SW 1271 (cell line): ENCODE measurements at regions not wholly inside any gene's neighbourhood (a gene's known extent, or its start where the extent isn't known, plus 50 kb on each side); places are given as distances from the start of the nearest gene placed in this dataset.

Source experiments
- DNase-seq, 2 experiments: peaks; one replicate each; lab custom pipeline; 2025; lab: John Stamatoyannopoulos, UW

DNA sequence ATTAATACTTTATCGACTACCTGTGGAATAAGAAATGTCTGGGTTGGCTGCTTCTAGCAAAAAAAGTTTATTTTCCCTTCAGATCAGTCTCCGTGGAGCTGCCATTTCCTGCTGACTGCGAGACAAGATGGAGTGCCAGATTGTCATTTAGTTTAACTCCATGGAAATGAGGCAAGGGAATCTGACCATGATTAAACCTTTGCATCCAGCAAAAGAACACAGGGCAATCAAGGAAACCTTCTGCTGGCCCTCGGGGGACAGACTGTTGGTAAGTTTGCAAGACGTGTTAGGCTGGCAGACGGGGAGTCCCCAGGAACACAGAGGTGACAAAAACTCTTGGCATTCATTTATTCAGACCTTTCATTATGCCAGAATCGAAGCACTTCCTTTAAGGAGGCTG, 52.2 kb upstream of the SPACA1 start:
- DNase-seq = no peak

- DNase-seq = no peak
Observed at GRCh38 chr6:87993356-87993755, 54.3 kb upstream of the SPACA1 start.

GRCh38 chr6:87990871-87991270, 56.8 kb upstream of the SPACA1 start:
- no peak for DNase-seq

- DNase-seq = no peak
Observed at GRCh38 chr6:87982134-87982533, 65.5 kb upstream of the SPACA1 start.

GRCh38 chr6:87979737-87980136, 67.9 kb upstream of the SPACA1 start:
- DNase-seq = no peak

DNA sequence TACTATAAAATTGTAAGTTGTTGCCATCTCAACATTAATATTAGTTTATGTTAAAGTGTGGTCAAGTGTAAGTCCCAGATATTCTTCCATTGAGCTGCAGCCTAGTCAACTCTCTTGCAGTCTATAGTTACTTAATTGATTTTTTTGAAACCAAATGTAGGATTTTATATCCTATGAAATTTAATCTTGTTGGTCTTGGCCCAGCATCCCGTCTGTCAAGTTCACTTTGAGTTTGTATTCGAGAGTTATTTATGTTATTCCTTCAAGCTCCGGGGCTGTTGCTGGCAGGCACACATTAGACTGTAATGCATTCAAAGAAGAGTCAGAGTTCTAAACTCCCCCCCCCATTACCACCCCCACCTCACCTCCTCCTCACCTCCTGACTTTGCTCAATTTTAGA, 71.0 kb upstream of the SPACA1 start:
- DNase-seq = no peak

GRCh38 chr6:87975561-87975960, 72.1 kb upstream of the SPACA1 start:
- DNase-seq = no peak

GRCh38 chr6:87972279-87972678, 75.4 kb upstream of the SPACA1 start:
- no peak for DNase-seq

DNA sequence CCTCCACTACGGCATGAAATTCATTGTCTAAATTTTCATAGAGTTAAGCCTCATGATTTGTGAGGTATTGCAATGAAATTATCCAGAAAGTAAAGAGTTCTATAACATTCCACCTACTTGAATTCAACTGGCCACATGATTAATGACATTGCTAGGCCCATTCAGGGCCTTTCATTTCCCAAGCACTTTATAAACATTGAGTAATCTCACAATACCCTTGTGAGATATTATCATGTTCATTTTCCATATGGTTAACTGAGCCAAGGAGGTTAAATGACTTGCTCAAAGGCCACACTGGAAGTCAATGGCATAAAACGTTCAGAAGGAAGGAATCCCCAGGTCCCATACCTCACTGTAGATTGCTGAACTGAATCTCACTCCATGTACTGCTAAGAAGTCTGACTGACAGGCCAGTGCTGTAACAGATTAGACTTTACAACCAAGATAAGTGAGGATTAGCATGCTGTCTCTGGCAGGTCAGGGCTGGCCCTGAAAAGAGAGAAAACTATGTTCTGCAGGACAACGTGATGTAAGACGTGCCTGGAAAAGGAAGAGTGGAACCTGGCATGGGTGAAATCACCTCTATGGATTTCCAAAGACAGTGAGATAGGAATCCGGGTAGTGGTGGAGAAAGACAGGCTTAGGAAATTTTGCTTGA, 75.9 kb upstream of the SPACA1 start:
- no peak for DNase-seq

DNA sequence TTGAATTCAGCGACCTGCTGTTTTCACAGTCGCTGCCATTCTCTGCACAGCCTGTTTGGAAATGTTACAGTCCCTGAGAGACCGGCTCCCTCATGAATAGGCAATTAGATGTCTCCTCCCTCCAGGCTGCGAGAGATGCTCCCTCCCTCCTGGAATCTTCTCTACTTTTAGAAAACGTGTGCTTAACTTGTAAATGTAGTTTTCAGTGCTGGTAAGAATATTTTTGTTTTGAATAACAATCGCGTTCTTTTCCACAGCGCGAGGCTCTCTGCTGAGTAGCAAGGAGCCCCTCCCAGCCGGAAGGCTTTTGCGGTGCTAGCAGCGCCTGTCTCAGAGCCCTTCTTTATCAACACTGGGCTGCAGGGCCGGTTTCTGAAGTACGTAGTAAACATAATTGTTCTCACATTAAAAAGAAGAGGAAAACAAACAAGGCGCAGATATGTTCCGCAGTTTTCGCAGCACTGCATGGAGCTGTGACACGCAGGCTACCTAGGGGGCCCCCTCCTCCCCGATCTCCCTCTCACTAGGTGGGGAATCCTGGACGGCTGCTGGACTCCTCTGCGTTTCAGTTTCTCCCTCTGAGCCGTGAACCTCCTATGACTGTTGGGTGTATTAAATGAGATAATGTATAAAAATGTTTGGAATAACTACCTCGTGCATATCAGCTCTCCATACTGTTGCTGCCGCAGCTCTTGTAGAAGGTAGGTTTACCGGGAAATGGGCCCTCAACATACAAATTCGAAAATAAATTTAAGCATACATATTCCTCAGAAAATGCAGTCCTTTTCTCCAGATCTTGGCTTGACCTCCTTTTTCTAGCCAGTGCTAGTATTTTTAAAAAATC, 79.0 kb upstream of the SPACA1 start:
- no peak for DNase-seq

DNA sequence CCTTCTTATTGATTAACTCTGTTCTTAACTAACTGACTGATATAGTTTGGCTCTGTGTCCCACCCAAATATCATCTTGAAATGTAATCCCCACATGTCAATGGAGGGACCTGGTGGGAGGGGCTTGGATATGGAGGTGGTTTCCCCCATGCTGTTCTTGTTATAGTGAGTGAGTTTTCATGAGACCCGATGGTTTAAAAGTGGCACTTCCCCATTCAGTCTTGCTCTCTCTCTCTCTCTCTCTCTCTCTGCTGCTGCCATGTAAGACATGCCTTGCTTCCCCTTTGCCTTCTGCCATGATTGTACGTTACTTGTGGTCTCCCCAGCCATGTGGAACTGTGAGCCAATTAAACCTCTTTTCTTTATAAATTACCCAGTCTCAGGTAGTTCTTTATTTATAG, 81.8 kb upstream of the SPACA1 start:
- no peak for DNase-seq

DNA sequence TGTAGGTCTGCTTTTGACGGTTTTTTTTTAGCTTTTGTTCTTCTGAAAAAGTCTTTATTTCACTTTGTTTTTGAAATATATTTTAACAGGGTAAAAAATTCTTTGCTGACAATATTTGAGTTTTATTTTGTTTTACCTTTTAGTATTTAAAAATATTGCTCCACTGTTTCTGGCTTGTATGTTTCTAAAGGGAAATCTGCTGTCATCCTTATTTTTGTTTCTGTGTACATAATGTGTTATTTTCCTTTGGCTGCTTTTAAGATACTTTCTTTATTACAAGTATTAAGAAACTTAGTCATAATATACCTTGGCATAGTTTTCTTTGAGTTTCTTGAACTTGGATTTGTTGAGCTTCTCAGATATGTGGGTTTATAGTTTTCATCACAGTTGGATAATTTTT, 88.6 kb upstream of the SPACA1 start:
- no peak for DNase-seq

DNA sequence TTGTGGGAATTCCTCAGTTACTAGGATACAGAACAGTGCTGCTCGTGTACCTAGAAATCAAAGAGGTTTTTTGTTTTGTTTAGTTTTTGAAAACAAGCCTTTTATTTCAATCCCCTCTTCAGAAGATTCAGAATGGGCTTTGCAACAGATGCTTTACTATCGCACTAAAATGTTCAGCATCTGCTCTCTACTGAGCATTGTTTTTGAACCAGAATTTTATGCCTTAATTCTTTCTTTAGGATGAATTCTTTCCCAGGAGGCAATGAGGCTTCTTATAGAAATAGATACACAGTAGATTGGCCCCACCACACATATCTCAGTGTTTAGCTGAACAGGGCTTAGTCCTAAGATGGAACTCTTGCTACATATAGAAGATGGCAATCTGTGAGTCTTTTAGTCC, 95.9 kb upstream of the SPACA1 start:
- DNase-seq = no peak

GRCh38 chr6:87950614-87951013, 97.0 kb upstream of the SPACA1 start:
- no peak for DNase-seq

DNA sequence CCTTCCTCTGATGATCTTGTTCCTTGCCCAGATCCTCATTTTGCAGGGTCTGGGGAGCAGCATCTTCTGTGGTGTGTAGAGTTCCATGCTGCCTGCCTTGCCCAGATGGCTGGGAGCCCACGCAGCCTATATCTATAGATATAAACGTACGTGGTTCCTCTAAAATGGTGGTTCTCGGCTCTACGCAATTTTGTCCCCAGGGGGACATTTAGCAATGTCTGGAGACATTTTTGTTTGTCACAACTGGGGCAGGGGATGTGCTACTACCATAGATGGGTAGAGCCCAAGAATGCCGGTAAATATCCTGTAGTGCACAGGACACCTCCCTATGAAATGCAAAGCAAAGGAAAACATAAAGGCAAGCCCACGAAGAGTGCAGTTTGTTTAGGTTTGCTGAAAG, 98.4 kb upstream of the SPACA1 start:
- DNase-seq = no peak

- no peak for DNase-seq
Observed at GRCh38 chr6:87946669-87947068, 101.0 kb upstream of the SPACA1 start.

DNA sequence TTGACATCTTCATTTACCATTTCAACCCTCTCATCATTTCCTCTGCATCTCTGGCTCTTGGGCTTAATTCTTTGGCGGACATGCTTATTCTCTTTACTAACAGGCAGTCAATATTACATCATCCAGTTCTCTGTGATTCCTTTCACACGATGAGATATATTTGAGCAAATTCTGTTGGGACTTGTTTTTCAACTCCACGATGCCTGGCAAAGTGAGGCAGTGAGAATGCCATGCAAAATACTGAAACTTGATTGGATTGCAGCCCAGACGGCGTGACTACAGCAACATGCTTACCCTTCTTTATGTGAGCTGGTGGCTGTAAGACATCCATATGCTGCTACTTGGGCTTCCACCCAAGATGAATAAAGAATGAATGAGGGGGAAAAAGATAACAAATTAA, 101.7 kb upstream of the SPACA1 start:
- no peak for DNase-seq

GRCh38 chr6:87945181-87945580, 102.5 kb upstream of the SPACA1 start:
- no peak for DNase-seq

GRCh38 chr6:87944541-87944954, 103.1 kb upstream of the SPACA1 start:
- DNase-seq = no peak

DNA sequence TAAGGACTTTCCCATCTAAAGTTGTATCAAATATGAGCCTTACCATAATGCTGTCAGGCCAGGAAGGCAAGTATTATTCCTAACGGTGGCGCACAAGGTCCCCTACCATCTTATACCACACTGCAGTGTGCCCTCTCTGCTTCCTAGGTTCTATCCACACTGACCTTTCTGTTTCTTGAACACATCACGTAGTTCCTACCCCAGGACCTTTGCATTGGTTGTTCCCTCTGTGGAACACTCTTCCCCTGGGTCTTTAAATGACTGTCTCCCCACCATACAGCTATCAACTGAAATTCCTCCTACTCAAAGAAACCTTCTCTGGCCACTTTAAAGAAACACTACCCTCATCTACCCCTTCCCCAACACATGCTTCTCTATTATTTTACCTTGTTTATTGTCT, 104.5 kb upstream of the SPACA1 start:
- no peak for DNase-seq

GRCh38 chr6:87941556-87942358, 105.9 kb upstream of the SPACA1 start:
- no peak for DNase-seq

- DNase-seq = no peak
Observed at GRCh38 chr6:87939776-87940175, 107.9 kb upstream of the SPACA1 start.

- DNase-seq = no peak
Observed at GRCh38 chr6:87938287-87938686, 109.4 kb upstream of the SPACA1 start.
